Erythroblast (primary cell): ENCODE measurements at regions not wholly inside any gene's neighbourhood (a gene's known extent, or its start where the extent isn't known, plus 50 kb on each side); places are given as distances from the start of the nearest gene placed in this dataset.
"Not testable (repeated sequence)": the region's sequence is repeated elsewhere in the genome, so short reads cannot be mapped to it uniquely, and the experiment has no call there.

Experiments
- DNase-seq, 2 experiments: peaks; one replicate each; lab custom pipeline; 2025; lab: John Stamatoyannopoulos, UW
- GATA1 ChIP-seq: IDR thresholded peaks from 2 replicates; pipeline ENCODE4 v1.6.1; 2011; ENCODE audit warnings: low read depth, mild to moderate bottlenecking, control low read depth, low read length, moderate library complexity
- POLR2A ChIP-seq: IDR thresholded peaks from 2 replicates; pipeline ENCODE4 v1.6.1; 2011; ENCODE audit warnings: mild to moderate bottlenecking, low read length

- no peak for DNase-seq
- TF ChIP-seq GATA1: no peak
- no peak for TF ChIP-seq POLR2A
These were observed 847.7 kb downstream of the CDH18 start for GRCh38 chr5:19140276-19140675.

- not testable (repeated sequence) for DNase-seq
These were observed 846.0 kb downstream of the CDH18 start for GRCh38 chr5:19141937-19142524.

- not testable (repeated sequence) for DNase-seq
These were observed 845.1 kb downstream of the CDH18 start for GRCh38 chr5:19142713-19143414.

GRCh38 chr5:19143935-19144334 lies 844.1 kb downstream of the CDH18 start:
- no peak for DNase-seq
- TF ChIP-seq GATA1: no peak
- no peak for TF ChIP-seq POLR2A

- TF ChIP-seq GATA1 (no peak), POLR2A (no peak)
- DNase-seq: no peak
These were observed 818.6 kb downstream of the CDH18 start for GRCh38 chr5:19169426-19169825.

GRCh38 chr5:19172926-19173470 lies 815.0 kb downstream of the CDH18 start:
- no peak for DNase-seq
- TF ChIP-seq GATA1: no peak
- TF ChIP-seq POLR2A: no peak

GRCh38 chr5:19175776-19176570 lies 812.0 kb downstream of the CDH18 start:
- TF ChIP-seq POLR2A (no peak), GATA1 (no peak)
- no peak for DNase-seq

- TF ChIP-seq GATA1: no peak
- no peak for TF ChIP-seq POLR2A
- no peak for DNase-seq
These were observed 808.4 kb downstream of the CDH18 start for GRCh38 chr5:19179571-19179970.

GRCh38 chr5:19189176-19189575 lies 798.8 kb downstream of the CDH18 start:
- no peak for DNase-seq
- TF ChIP-seq GATA1 (no peak), POLR2A (no peak)

GRCh38 chr5:19193631-19194030 lies 794.4 kb downstream of the CDH18 start:
- DNase-seq: no peak
- no peak for TF ChIP-seq POLR2A

GRCh38 chr5:19196631-19197030 lies 791.4 kb downstream of the CDH18 start:
- DNase-seq: no peak
- TF ChIP-seq GATA1 (no peak), POLR2A (no peak)

- TF ChIP-seq GATA1 (no peak), POLR2A (no peak)
These were observed 787.7 kb downstream of the CDH18 start for GRCh38 chr5:19200251-19200650.

GRCh38 chr5:19208397-19208796 lies 779.6 kb downstream of the CDH18 start:
- DNase-seq: no peak
- TF ChIP-seq POLR2A (no peak), GATA1 (no peak)

More at GRCh38 chr5:19200251-19200650, 787.7 kb downstream of the CDH18 start:
- DNase-seq: no peak

- no peak for DNase-seq
- TF ChIP-seq POLR2A (no peak), GATA1 (no peak)
These were observed 777.1 kb downstream of the CDH18 start for GRCh38 chr5:19210886-19211285.
